DOHH2 (cell line): ENCODE measurements at regions not wholly inside any gene's neighbourhood (a gene's known extent, or its start where the extent isn't known, plus 50 kb on each side); places are given as distances from the start of the nearest gene placed in this dataset.
"Not testable (repeated sequence)": the region's sequence is repeated elsewhere in the genome, so short reads cannot be mapped to it uniquely, and the experiment has no call there.

Source experiments
- H3F3A ChIP-seq: fragments of 200-600 bp; sonication (generic), shearing (Covaris generic); 2 replicates; pipeline ENCODE4 v1.6.0; 2016; ENCODE audit warnings: antibody characterized with exemption, mild to moderate bottlenecking; ENCODE audit not compliant: control insufficient read depth, insufficient read depth
- H3K27ac ChIP-seq: fragments of 200-600 bp; sonication (generic); 2 replicates; pipeline ENCODE4 v1.5.1; 2014; ENCODE audit warnings: low read depth, mild to moderate bottlenecking, low read length, moderate library complexity
- H3K27me3 ChIP-seq: fragments of 200-600 bp; sonication (generic); 2 replicates; pipeline ENCODE4 v1.6.1; 2014; ENCODE audit warnings: mild to moderate bottlenecking, low read length, mixed read lengths; ENCODE audit not compliant: control insufficient read depth
- H3K36me3 ChIP-seq: fragments of 200-600 bp; sonication (generic); 2 replicates; pipeline ENCODE4 v1.6.1; 2014; ENCODE audit warnings: mild to moderate bottlenecking, low read length, moderate library complexity, mixed read lengths; ENCODE audit not compliant: control insufficient read depth
- H3K4me1 ChIP-seq: fragments of 200-600 bp; sonication (generic); 2 replicates; pipeline ENCODE4 v1.6.1; 2014; ENCODE audit warnings: mild to moderate bottlenecking, low read length, mixed read lengths; ENCODE audit not compliant: control insufficient read depth
- H3K4me2 ChIP-seq: fragments of 200-600 bp; sonication (generic); 2 replicates; pipeline ENCODE4 v1.6.0; 2014; ENCODE audit warnings: mild to moderate bottlenecking, low read length, moderate library complexity
- H3K4me3 ChIP-seq: fragments of 200-600 bp; sonication (generic); 2 replicates; pipeline ENCODE4 v1.5.1; 2014; ENCODE audit warnings: mild to moderate bottlenecking, low read length, mixed read lengths
- H3K79me2 ChIP-seq: fragments of 200-600 bp; sonication (generic); 2 replicates; pipeline ENCODE4 v1.6.1; 2014; ENCODE audit warnings: mild to moderate bottlenecking, low read length, mixed read lengths; ENCODE audit not compliant: control insufficient read depth
- H3K9me2 ChIP-seq: fragments of 200-600 bp; sonication (generic); replicated peaks from 2 replicates; pipeline ENCODE4 v1.6.1; 2014; ENCODE audit warnings: mild to moderate bottlenecking, low read length, mixed read lengths; ENCODE audit not compliant: control insufficient read depth
- H3K9me3 ChIP-seq: fragments of 200-600 bp; sonication (generic); 2 replicates; pipeline ENCODE4 v1.6.1; 2014; ENCODE audit warnings: antibody characterized with exemption, low read length, mixed read lengths; ENCODE audit not compliant: control insufficient read depth, insufficient read depth
- H4K20me1 ChIP-seq: fragments of 200-600 bp; sonication (generic); 2 replicates; pipeline ENCODE4 v1.6.0; 2014; ENCODE audit warnings: low read depth, mild to moderate bottlenecking, antibody characterized with exemption, low read length, moderate library complexity; ENCODE audit not compliant: control insufficient read depth, insufficient read depth
- CTCF ChIP-seq: fragments of 200-600 bp; sonication (generic); IDR thresholded peaks from one replicate; pipeline ENCODE4 v1.5.1; 2014; ENCODE audit warnings: antibody characterized with exemption, mild to moderate bottlenecking, low read depth, low read length; ENCODE audit not compliant: poor library complexity, severe bottlenecking
- EZH2phosphoT487 ChIP-seq: fragments of 200-600 bp; sonication (generic); IDR thresholded peaks from 2 replicates; pipeline ENCODE4 v1.6.1; 2017; ENCODE audit warnings: borderline replicate concordance, mild to moderate bottlenecking, antibody characterized with exemption, low read length, moderate library complexity, mixed read lengths

GRCh38 chr9:2395814-2396612 lies 225.6 kb upstream of the VLDLR start:
- Histone ChIP-seq H3K4me1 (no peaks in the 10 kb centered on the region), H3K9me2 (no peaks in the 10 kb centered on the region), H3K27ac (no peak overlapping the region), H3K9me3 (no peaks in the 10 kb centered on the region), H3K27me3 (no peaks in the 10 kb centered on the region), H3K79me2 (no peaks in the 10 kb centered on the region), H3K4me3 (no peak overlapping the region), H4K20me1 (no peaks in the 10 kb centered on the region), H3F3A (no peaks in the 10 kb centered on the region), H3K36me3 (no peaks in the 10 kb centered on the region), H3K4me2 (no peak overlapping the region)
- TF ChIP-seq CTCF: no peak
- no peak for TF ChIP-seq EZH2phosphoT487

- TF ChIP-seq CTCF (no peak), EZH2phosphoT487 (no peak)
- H3K79me2 ChIP-seq: no peaks in the 10 kb centered on the region
- H3K4me1 ChIP-seq: no peaks in the 10 kb centered on the region
- H3K4me3 ChIP-seq: no peak overlapping the region
- no peaks in the 10 kb centered on the region for H4K20me1 ChIP-seq
- H3K9me3 ChIP-seq: no peaks in the 10 kb centered on the region
- no peaks in the 10 kb centered on the region for H3K27me3 ChIP-seq
- no peak overlapping the region for H3K4me2 ChIP-seq
- H3K9me2 ChIP-seq: no peaks in the 10 kb centered on the region
- H3K27ac ChIP-seq: no peak overlapping the region
- H3K36me3 ChIP-seq: no peaks in the 10 kb centered on the region
- H3F3A ChIP-seq: no peaks in the 10 kb centered on the region
Measured at GRCh38 chr9:2396622-2397285, 224.8 kb upstream of the VLDLR start.

- not testable (repeated sequence) for H3K27ac ChIP-seq, H3K27me3 ChIP-seq, H3K79me2 ChIP-seq, H3K36me3 ChIP-seq, H4K20me1 ChIP-seq, H3F3A ChIP-seq, H3K9me3 ChIP-seq, H3K9me2 ChIP-seq, H3K4me3 ChIP-seq, H3K4me2 ChIP-seq, H3K4me1 ChIP-seq
Measured at GRCh38 chr9:2397875-2398274, 223.7 kb upstream of the VLDLR start.

GRCh38 chr9:2401746-2402145 lies 219.8 kb upstream of the VLDLR start:
- not testable (repeated sequence) for H4K20me1 ChIP-seq, H3K4me1 ChIP-seq, H3K4me2 ChIP-seq

More at GRCh38 chr9:2401746-2402145, 219.8 kb upstream of the VLDLR start:
- H3K79me2 ChIP-seq, H3F3A ChIP-seq, H3K27ac ChIP-seq, H3K4me3 ChIP-seq, H3K27me3 ChIP-seq, H3K9me3 ChIP-seq, H3K36me3 ChIP-seq, H3K9me2 ChIP-seq: not testable (repeated sequence)
